HL-60 (cell line): ENCODE measurements at regions not wholly inside any gene's neighbourhood (a gene's known extent, or its start where the extent isn't known, plus 50 kb on each side); places are given as distances from the start of the nearest gene placed in this dataset.

ENCODE experiments used
- GABPA ChIP-seq: IDR thresholded peaks from 2 replicates; pipeline ENCODE4 v1.6.1; 2012; ENCODE audit warnings: low read depth
- POLR2AphosphoS5 ChIP-seq: IDR thresholded peaks from 2 replicates; pipeline ENCODE4 v1.6.1; 2012; ENCODE audit warnings: low read depth
- TF ChIP-seq, protein P1 (sequence below): IDR thresholded peaks from one replicate; pipeline ENCODE4 v1.5.1; 2011; ENCODE audit warnings: low read length, control low read depth, inconsistent platforms; ENCODE audit not compliant: insufficient read depth

DNA sequence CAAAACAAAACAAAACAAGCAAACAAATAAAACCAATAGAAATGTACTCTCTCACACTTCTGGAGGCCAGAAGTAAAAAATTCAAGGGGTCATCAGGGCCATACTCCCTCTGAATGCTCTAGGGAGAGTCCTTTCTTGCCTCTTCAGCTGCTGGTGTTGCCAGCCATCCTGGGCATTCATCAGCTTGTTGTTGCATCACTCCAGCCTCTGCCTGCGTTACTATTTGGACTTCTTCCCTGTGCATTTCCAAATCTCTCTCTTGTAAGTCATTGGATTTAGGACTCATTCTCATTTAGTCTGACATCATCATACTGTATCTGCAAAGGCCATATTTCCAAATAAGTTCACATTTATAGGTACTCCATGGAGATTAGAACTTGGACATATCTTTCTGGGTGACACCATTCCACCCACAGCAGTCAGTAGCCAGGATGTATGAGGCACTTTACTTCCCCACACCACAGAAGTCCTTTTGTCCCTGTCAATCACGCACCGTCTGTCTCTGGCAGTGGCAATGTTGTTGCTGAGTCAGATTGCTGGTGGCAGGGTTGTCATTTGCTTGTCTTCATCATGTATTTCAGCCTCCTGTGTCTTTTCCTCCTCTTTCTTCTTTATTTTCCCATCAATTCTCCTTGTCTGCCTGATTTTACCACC, 151.0 kb upstream of the KCNJ6 start:
- TF ChIP-seq, protein P1, sequence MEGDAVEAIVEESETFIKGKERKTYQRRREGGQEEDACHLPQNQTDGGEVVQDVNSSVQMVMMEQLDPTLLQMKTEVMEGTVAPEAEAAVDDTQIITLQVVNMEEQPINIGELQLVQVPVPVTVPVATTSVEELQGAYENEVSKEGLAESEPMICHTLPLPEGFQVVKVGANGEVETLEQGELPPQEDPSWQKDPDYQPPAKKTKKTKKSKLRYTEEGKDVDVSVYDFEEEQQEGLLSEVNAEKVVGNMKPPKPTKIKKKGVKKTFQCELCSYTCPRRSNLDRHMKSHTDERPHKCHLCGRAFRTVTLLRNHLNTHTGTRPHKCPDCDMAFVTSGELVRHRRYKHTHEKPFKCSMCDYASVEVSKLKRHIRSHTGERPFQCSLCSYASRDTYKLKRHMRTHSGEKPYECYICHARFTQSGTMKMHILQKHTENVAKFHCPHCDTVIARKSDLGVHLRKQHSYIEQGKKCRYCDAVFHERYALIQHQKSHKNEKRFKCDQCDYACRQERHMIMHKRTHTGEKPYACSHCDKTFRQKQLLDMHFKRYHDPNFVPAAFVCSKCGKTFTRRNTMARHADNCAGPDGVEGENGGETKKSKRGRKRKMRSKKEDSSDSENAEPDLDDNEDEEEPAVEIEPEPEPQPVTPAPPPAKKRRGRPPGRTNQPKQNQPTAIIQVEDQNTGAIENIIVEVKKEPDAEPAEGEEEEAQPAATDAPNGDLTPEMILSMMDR = no peak
- TF ChIP-seq GABPA (no peak), POLR2AphosphoS5 (no peak)
